Adrenal gland (tissue), 5 donors: ENCODE measurements at regions not wholly inside any gene's neighbourhood (a gene's known extent, or its start where the extent isn't known, plus 50 kb on each side); places are given as distances from the start of the nearest gene placed in this dataset.

ENCODE experiments used
- POLR2A ChIP-seq, 2 donors: fragments of 450-650 bp; IDR thresholded peaks; one replicate each; pipeline ENCODE4 v1.6.1; 2017; ENCODE audit warnings: antibody characterized with exemption in 2 of 2, mild to moderate bottlenecking in 2 of 2, moderate library complexity in 1 of 2
- TF ChIP-seq, protein P1 (sequence below), 6 experiments: fragments of 450-650 bp in 4 of 6; fragments of 200-600 bp in 2 of 6; sonication (generic) in 1 of 6; IDR thresholded peaks; 1 replicate in 5 of 6; 2 replicates in 1 of 6; pipeline versions ENCODE4 v1.5.1 to v1.8.0; 2016 to 2021; ENCODE audit warnings: antibody characterized with exemption in 6 of 6, mild to moderate bottlenecking in 2 of 6, moderate library complexity in 1 of 6
- donor health status: DM: no; HTN: no; CAD: no.

DNA sequence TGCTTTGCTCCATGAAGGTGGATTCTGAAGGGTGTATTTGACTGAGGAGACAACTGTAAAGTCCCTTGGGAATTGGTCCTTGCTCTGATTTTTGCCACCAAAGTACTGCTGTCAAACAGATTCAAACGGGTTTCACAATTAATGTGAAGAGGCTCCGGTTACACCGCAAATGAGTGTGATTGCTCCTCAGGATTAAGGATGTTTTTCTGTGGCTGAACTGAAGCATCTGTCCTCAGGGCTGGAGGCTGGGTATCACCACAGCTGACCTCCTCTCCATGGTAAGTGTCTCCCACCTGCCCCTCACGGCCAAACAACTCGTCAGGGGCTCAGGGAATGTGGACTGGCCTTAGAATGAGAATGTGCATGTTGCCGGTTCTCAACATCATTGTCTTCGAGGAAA is 130.4 kb upstream of the NDUFV2 start:
- TF ChIP-seq, protein P1, sequence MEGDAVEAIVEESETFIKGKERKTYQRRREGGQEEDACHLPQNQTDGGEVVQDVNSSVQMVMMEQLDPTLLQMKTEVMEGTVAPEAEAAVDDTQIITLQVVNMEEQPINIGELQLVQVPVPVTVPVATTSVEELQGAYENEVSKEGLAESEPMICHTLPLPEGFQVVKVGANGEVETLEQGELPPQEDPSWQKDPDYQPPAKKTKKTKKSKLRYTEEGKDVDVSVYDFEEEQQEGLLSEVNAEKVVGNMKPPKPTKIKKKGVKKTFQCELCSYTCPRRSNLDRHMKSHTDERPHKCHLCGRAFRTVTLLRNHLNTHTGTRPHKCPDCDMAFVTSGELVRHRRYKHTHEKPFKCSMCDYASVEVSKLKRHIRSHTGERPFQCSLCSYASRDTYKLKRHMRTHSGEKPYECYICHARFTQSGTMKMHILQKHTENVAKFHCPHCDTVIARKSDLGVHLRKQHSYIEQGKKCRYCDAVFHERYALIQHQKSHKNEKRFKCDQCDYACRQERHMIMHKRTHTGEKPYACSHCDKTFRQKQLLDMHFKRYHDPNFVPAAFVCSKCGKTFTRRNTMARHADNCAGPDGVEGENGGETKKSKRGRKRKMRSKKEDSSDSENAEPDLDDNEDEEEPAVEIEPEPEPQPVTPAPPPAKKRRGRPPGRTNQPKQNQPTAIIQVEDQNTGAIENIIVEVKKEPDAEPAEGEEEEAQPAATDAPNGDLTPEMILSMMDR (IDR thresholded peaks at IDR 0.05), result no peak
- TF ChIP-seq POLR2A (IDR thresholded peaks at IDR 0.05), result no peak
